Stimulated activated naive CD4-positive, alpha-beta T cell treated with Interleukin-2 at 50 U/mL for 16 hours (primary cell): ENCODE measurements at regions not wholly inside any gene's neighbourhood (a gene's known extent, or its start where the extent isn't known, plus 50 kb on each side); places are given as distances from the start of the nearest gene placed in this dataset.
"Not testable (repeated sequence)": the region's sequence is repeated elsewhere in the genome, so short reads cannot be mapped to it uniquely, and the experiment has no call there.

Source experiments
- DNase-seq: peaks from one replicate; lab custom pipeline; 2025; lab: John Stamatoyannopoulos, UW

DNA sequence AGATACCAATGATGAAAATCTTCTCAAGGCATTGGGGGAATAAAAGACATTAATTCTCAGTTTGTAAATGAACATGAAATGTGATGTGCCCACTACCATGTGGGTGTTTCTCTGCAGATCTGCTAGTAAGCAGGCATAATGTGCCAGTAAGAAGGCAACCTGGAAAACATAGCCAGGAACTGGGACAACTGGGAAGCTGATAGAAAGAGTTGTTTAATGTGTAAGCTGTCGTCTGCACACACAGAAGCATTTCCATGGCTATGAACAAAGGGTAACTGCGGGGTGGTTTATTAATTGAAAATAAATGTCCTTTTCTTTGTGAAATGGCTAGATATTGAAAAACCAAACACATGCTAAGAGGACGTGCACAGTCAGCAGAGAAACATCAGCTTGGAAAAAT, 52.0 kb downstream of the ZC3H11B start:
- no peak for DNase-seq

DNA sequence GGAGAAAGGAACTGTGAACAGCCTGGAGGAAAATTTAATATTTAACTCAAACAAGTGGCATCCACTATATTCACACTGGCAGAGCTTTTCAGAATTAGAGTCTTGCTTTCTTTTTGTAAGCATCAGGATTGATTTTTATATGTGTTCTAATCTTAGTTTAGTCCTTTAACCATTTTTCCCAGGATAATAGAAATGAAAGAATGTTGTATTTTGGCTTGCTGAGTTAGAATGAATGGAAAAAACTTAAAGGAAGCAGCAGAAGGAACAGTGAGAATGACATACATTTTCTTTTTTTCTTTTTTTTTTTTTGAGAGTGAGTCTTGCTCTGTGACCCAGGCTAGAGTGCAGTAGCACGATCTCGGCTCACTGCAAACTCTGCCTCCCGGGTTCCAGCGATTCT, 53.0 kb downstream of the ZC3H11B start:
- DNase-seq = no peak

DNA sequence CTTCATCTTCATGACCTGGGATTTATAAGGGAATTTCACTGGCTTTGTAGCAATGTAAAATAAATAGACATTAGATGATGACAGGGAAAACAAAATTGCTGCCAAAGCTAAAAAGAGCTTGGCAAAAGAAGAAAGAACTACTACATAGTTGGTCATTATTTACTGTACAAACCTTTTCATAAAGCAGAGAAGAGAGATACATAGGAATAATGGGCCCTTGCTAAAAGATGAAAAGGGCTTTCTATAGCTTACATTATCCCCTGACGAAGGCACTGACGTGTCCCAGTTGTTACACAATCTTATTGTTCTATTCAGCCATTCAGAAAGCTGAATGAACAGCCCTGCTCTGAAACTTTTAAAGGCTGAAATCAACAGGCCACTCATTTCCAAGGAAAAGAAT, 57.1 kb downstream of the ZC3H11B start:
- DNase-seq = no peak

DNA sequence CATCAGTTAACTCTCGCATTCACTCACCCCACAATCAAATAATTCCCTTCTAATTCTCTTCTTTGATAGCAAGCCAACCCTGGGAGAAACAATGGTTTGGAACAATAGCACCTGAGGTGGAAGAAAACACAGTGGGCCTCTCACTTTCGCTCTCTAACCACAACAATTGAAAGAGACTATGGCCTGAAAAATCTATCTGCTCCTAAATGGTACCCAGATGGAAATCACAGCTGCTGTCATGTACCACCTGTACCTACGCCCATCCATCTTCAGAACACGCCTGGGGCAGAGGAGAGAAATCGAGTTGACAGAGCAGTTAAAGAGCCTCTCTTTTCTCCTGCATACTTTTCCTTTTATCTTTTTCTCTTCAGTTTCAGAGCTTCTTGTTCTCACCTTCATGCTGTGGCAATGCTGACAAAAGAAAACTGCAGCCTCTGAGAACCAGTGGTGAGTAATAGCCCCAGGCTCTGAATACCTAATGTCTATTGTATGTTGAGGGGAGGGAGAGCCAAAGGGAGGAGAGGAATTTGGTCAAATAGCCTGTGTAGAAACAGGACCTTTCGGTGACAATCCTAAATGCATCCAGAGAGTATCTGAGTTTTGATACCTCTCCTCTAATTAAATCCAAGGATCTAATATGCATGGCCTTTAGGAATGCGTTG, 57.7 kb downstream of the ZC3H11B start:
- DNase-seq = no peak

DNA sequence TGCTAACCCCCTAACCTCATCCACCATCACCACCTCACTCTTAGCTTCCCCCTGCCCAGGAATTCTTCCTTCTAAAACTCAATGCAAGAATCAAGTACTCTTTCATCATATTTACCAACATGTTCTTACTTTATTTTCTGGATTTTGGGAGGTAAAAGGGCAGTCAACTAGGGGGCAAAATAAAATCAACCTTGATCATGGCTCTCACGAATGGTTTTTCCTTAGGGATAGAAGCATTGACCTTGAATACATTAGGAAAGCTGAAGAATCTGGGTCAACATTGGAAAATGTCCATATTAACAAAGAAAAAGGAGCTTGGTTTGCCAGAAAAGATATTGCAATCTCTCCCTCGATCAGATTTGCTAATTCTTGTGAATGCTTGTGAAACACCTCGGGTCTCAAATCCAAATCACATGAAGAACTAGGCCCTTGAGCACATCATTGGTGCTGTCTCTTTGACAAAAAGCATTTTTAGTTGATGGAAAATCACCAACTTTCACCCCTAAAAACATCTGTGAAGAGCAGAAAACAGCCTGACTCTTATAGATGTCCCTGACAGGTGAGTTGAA, 58.9 kb downstream of the ZC3H11B start:
- DNase-seq = no peak

DNA sequence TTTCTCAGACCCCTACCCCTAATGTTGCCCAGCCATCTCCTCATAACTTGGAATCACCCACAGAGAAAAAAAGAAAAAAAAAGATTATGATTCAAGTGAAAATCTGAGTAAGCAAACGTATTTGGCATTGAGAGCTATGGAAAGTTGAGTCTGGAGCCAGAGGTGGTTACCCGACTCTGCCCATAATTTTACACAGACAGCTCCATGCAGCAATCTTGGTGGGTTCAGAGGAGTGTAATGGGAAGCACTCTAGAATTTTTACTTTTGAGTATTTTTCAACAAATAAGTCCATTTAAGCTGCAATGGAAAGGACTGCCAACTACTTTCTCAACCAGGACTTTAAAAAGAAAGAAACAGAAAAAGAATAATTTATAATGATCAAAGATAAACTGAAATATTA, 62.7 kb downstream of the ZC3H11B start:
- no peak for DNase-seq

DNA sequence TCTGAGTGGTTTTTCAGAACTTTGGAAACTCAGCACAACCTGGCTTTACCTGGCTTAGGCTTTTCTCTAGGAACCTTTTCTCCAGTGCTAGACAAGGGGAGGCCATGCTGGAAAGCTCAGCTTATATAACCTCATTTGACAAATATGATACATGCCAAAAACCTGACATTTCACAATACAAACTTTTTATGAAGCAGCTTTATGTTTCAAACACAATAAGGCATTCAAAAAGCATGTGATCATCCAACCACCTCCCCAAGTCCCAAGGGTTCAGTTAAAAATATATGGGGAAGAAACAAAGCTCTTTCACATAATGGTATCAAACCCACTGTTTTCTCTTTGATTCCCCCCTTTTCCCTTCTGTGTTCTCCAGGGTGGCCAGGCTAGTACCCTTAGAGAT, 63.7 kb downstream of the ZC3H11B start:
- DNase-seq = no peak

DNA sequence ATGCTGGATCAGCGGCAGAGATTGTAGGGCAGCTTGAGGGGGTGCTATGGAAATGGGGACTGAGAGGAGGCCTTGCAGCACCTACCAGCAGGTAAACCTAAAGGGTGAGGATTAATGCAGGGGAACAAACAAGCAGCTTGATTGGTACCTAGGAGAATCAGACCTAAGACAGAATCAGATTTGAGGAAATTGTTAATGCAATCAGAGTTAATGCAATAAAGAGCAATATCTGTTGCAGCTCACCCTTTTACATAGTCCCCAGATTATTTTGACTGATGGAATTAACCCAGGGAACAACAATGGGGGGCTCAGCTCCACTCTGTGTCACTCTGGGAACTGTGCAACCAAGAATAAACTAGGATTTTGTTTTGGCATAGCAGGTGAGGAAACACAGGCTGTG, 64.5 kb downstream of the ZC3H11B start:
- DNase-seq = no peak

DNA sequence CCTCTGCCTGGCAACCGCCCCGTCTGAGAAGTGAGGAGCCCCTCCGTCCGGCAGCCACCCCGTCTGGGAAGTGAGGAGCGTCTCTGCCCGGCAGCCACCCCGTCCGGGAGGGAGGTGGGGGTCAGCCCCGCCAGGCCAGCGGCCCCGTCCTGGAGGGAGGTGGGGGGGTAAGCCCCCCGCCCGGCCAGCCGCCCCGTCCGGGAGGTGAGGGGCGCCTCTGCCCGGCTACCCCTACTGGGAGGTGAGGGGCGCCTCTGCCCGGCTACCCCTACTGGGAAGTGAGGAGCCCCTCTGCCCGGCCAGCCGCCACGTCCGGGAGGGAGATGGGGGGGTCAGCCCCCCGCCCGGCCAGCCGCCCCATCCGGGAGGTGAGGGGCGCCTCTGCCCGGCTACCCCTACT, 67.1 kb downstream of the ZC3H11B start:
- DNase-seq = not testable (repeated sequence)

DNA sequence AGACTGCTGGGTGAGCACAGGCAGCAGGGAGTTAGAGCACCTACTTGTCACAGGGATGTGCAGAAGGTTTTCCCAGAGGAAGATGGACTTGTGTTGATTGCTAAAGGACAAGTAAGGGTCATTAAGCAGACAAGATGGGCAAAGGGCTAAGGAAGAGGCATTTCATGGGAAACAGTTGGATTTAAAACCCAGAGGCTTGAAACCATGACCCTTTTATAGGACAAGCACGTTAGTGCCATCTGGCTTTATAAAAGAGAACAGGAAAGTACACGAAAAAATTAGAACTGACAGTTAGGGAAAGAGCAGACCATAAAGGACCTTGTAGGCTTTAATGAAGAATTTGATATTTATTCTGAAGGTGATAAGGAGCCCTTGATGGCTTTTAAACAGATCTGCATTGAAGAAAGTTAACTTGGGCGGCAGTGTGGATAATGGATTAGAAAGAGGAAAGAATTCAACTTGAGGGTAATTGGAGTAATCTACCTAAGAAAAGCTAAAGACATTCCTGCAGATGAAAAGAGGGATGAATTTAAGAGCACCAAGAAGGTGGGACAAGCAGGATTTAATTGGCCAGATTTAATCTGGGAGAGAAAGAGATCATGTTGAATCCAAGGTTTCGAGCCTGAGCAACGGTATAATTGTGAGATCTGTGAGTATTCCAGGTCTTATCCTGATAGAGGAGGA, 68.6 kb downstream of the ZC3H11B start:
- no peak for DNase-seq

DNA sequence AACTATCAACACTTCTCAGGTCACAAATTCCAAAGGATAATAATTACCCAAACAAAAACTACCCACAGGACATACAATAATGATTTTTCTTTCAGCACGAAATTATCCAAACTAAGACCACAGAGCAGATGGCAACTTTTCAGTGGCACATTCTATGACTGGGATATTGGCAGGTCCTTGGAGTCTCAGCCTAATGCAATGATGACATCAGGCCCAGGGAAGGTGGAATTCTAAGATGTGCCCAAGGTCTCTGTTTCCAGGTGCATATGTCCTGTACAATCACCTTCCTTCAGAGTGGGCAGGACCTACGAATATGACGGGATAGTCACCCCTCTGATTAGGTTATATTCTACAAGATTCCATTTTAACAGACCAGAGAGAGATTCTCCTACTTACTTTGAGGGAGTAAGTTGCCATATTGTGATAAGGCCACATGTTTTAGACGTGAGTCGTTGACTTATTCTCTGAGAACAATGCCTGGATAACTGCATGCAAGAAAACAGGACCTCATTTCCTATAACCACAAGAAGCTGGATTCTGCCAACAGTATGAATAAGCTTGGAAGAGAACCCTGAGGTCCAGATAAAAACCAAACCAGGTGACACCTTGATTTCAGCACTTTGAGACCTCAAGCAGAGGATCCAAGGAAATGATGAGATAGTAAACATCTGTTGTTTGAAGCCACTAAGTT, 69.9 kb downstream of the ZC3H11B start:
- no peak for DNase-seq

DNA sequence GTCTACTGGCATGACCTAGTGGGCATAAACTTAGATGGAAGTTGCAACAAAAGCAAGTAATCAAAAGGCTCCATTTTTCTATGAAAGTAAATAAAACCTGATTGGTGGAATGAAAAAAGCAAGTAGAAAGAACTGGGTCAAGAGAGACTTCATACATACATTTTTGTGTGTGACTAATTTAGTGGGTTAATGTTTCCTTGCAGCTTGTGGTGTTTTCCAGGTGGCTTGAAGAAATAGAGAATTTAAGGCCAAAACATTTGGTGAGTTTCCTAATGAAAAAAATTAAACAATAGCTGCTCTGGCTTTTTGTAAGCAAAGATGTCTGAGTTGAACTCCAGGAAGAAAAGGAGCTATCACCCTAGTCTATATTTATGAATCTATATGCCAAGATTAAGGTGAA, 71.0 kb downstream of the ZC3H11B start:
- DNase-seq = no peak

DNA sequence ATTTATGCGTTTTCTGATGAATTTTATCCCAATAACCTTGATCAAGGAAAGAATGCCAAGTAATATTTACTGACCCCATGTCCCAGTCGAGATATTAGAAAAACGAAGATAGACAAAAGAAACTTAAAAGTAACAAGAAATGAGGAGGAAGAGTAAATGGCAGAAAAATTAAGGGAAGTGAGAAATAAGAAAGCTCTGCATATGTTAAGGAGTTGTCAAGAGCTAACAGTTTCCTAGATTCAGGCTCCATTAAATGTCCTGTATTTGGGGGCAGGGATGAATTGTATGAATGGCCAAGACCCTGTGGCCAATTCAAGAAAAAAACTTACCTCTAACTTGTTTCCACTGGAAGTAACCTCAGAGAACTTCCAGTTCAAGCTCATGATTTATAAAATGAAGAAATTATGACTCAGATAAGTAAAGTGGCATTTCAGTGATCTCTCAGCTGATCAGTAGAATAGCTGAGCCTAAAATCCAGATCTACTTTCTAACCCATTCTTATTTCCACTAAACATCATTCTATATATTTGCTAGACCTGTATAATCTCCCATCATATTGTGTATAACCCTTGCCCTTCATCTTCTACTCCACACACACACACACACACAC, 73.2 kb downstream of the ZC3H11B start:
- no peak for DNase-seq

DNA sequence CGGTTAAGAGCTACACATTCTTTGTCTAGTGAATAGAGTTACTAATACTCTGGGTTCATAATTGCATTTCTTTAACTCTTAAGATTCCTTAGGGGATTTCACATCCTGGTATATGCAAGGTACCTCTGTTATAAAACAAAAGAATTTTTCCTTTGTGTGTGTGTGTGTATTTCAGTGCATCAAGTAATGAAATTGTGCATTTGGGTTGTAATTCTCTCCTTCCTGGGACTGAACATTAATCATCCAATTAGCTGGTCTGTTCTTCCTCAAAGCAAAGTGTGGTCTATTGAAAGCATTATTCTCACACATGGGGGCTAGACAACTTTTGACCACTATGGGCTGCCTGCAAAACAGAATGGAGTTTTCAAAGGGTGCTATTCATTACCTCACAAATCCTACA, 74.0 kb downstream of the ZC3H11B start:
- DNase-seq = no peak

DNA sequence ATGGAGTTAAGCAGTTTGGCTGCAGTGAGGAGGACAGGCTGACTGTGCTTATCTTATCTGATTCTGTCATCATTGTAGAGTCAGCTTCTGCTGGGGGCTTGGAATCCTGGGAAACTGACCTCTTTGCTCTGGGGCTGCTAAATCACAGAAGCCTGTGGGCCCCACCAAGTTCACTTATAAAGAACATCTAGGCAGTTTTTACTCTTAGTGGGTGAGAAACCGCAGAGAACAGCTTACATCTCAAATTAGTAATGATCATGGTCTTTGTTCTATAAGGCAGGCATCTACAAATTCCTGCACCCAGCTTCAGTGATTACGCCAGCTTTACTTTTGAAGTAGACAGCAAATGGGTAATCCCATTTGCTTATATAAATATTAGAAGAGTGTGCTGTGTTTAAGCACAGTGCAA, 75.7 kb downstream of the ZC3H11B start:
- no peak for DNase-seq

DNA sequence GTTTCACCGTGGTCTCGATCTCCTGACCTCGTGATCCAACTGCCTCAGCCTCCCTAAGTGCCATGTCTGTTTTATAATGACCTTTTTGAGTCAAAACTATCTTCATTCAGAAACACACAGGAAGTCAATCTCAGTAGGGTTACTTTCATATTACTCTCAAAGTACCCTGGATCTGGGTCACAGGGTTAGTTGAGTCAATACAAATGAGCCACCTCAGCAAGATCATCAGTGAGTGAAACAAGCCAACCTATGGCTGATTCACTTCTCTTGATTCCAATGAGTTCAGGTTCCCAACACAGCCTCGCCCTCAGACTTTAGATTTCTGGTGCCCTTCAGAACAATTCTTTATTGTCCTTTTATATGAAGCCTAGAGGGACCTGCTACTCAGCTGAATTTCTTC, 76.9 kb downstream of the ZC3H11B start:
- DNase-seq = no peak

DNA sequence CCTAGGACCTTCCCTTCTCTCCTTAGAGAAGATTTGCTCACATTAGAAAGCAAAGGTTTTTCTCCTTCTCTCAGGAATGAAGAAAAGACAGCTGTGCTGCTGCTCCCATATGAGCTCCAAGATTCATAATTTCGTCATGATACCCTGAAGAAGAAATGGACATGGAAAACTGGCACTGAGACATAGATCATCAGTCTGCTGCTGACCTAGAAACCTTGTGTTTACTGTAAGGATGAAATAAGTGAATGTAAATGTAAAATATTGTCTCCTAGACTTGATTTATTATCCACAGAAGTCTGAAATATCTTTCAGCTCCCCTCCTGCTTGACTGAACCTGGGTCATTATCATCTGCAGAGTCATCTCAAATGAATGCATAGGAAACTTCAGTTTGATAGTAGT, 77.9 kb downstream of the ZC3H11B start:
- no peak for DNase-seq

DNA sequence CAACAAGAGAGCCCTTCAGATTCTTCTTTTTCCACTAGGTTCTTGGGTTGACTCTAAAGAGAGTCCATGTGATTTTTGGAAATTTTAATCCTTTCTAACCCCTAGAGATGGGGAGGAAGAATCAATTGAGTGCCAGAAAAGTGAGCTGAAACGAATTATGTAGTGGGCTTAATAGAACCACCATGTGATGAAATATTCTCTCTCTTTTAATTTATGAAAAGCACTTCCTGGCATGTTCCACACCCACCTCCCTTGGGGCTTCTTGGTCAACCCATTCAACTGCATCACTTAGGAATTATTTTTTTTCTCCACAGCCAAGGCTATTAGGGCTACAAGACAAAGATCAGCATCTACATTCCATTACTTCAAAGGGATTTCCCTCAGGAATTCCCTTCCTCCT, 79.6 kb downstream of the ZC3H11B start:
- no peak for DNase-seq

DNA sequence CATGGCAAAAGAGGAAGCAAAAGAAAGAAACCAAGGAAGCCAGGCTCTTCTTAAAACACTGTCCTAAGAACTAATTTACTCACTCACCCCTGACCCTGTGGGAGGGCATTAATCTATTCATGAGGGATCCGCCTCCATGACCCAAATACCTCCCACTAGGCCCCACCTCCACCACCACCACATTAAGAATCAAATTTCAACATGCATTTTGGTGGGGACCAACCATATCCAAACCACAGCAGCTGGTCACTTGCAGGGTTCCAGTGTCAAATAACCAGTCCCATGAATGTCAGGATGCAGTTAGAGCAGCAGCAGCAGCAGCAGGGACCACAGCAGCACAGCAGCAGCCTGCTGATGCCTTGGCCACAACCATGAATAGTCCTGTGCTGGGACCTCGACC, 83.8 kb downstream of the ZC3H11B start:
- DNase-seq = no peak

DNA sequence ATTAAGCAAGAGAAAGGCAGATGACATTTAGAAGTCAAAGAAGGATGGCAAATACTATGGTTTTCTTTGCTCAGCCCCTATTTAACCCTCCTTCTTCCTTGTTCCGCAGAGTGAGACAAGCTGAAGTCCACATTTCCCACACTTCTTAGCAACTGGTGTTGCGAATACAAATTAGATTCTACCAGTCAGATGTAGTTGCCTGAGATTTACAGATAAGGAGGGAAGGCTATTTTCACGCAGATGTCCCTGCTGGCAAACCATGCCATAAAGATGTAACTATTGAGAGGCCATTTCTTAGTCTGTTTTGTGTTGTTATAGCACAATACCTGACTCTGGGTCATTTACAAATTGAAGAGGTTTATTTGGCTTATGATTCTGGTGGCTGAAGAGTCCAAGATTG, 84.3 kb downstream of the ZC3H11B start:
- DNase-seq = no peak

DNA sequence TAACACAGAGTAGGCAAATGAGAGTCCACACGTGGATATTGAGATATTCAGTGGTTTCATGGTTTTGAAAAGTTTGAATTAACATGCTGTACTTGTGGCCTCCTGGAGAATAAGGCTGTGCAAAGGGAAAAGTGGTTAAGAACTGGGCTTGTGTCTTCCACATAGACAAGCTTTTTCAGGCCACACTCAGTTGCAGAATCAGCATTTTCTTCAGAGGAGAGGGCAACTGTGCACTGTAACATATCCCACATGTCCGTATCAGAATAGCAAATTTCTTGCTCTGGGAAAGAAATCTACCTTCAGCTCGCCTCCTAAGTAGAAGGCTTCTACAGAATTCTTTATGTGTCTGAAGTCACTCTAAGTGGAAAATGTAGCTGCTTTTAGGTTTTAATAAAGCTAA, 84.9 kb downstream of the ZC3H11B start:
- DNase-seq = no peak

DNA sequence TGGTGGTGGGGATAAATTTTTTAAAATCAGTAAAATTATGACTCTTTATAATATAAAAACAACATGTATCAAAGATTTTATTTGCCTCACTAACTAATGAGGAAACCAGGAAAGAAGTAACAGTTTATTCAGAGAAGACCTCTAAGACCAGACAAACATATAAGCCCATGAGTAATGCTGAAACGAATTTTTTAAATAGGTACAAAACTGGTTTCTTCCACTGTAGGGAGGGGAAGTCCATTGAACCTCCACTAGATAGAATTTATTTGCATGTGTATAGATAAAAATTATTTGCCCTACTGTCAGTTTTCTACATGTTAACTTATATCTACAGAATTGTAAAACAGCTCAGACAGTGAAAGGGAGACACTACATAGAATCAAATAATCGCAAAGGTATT, 86.8 kb downstream of the ZC3H11B start:
- DNase-seq = no peak

DNA sequence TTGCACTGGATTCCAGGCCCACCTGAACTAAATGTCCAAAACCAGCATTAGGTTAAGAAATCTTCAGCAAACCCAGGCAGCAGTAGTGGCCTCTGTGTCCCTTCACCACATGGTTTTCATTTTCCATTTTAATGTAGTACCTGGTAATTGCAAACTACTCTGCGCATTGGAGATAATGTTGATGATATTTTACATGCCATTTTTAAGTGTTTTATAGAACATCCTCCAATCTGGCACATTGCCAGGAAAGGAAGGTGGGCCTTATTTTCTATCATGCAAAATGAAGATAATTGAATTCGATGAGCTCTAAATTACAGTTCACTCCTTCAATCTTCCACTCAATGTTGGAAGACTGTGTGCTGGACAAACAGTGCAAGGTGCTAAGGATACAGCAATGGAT, 89.5 kb downstream of the ZC3H11B start:
- no peak for DNase-seq
